ENCODE measurements at regions not wholly inside any gene's neighbourhood (a gene's known extent, or its start where the extent isn't known, plus 50 kb on each side); places are given as distances from the start of the nearest gene placed in this dataset.

DNA sequence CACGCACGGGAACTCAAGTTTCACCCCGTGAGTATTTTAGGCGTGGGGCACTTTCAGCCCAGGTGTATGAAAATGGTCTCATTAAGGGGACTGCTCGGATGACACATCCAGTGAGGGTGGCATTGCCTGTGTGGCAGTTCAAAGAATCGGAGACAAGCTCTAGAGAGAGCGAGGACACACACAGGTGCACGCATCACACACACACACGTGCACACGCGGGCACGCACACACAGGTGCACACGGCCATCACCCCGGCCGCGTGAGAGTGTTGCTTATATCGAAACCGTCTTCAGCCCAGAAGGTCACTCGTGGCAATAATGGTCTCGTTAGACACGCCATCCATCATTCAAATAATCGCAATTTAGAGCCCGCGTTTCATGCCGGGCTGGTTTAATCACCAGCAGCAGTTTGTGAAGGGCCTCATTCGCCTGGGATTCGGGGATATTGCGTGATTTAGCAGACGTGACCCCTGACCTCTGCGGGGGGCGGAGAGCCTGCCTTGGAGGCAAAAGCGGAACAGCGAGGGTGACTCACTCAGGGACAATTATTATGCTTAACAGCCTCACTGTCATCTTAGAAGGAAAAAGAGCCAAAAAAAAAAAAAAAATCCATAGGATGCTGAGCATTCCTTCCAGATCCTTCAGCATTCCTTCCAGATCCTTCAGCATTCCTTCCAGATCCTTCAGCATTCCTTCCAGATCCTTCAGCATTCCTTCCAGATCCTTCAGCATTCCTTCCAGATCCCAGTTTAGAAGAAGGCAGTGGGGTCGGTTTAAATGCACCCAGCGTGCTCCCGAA, 89.4 kb upstream of the PPP2R3B start:
- H3K9me3 ChIP-seq (ENCODE audit: control insufficient read depth in 1 of 2, insufficient read depth in 1 of 2, low read depth in 1 of 2, low read length in 2 of 2), result no peaks in the 10 kb centered on the region
- H3K4me1 ChIP-seq (ENCODE audit: control insufficient read depth in 1 of 2, insufficient read depth in 2 of 2, low read length in 2 of 2), result peaks cover 0 to 10% of the 10 kb centered on the region in 2 experiments; a peak in 2 of 4 replicates
- no peaks in the 10 kb centered on the region for H3K9me2 ChIP-seq (ENCODE audit: insufficient read depth)
- ChIA-PET RAD21 (ENCODE audit: low non-redundant PET in 1 of 2, low total read pairs in 2 of 2, uncharacterized antibody in 2 of 2, unreplicated experiment in 2 of 2) (no interaction called here), POLR2A (no interaction called here), CTCF (no interaction called here)
- H3K27me3 ChIP-seq (ENCODE audit: insufficient read depth, low read length), result no peaks in the 10 kb centered on the region
- H3K27ac ChIP-seq (ENCODE audit: low read depth, low read length), result no peak overlapping the region
- no peak overlapping the region for H2AFZ ChIP-seq (ENCODE audit: low read depth, low read length, poor library complexity, severe bottlenecking)
- ATAC-seq (peak; percentile 34; the same call in 1 of the 2 replicates), DNase-seq (ENCODE audit: low read depth, low spot score) (no peak)
- TF ChIP-seq EGR1 (IDR thresholded peaks at IDR 0.05; ENCODE audit: low read depth) (no peak), TCF7L2 (IDR thresholded peaks at IDR 0.05; ENCODE audit: borderline replicate concordance, extremely low read depth, insufficient read depth, insufficient read length) (no peak), YY1 (IDR thresholded peaks at IDR 0.05; ENCODE audit: extremely low read depth, insufficient replicate concordance, low read depth, low read length) (no peak), RAD21 (IDR thresholded peaks at IDR 0.05; ENCODE audit: low read depth) (no peak), SP1 (IDR thresholded peaks at IDR 0.05; ENCODE audit: low read depth) (no peak), SRF (IDR thresholded peaks at IDR 0.05; ENCODE audit: low read depth) (no peak), FOSL1 (IDR thresholded peaks at IDR 0.05; ENCODE audit: low read depth) (no peak), EZH2phosphoT487 (IDR thresholded peaks at IDR 0.05; ENCODE audit: borderline replicate concordance) (no peak), SIN3A (IDR thresholded peaks at IDR 0.05; ENCODE audit: low read depth) (no peak), REST (IDR thresholded peaks at IDR 0.05; ENCODE audit: low read depth) (no peak), ZNF274 (IDR thresholded peaks at IDR 0.05; ENCODE audit: low read depth, low read length) (no peak), ELF1 (IDR thresholded peaks at IDR 0.05; ENCODE audit: borderline replicate concordance, low read depth) (no peak), ATF3 (IDR thresholded peaks at IDR 0.05) (no peak), ZBTB33 (IDR thresholded peaks at IDR 0.05; ENCODE audit: extremely low read depth, insufficient replicate concordance, low read length) (no peak), CTCF (IDR thresholded peaks at IDR 0.05 in 2 of 3, conservative IDR thresholded peaks at IDR 0.05 in 1 of 3; ENCODE audit: borderline replicate concordance in 1 of 3, insufficient read depth in 1 of 3, low read depth in 2 of 3, low read length in 2 of 3) (no peak), ZFX (IDR thresholded peaks at IDR 0.05) (no peak)
- TF ChIP-seq, protein P1, sequence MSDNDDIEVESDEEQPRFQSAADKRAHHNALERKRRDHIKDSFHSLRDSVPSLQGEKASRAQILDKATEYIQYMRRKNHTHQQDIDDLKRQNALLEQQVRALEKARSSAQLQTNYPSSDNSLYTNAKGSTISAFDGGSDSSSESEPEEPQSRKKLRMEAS (IDR thresholded peaks at IDR 0.05), result no peak
- BruUV-seq (replicated peaks), result no TSS peak
- no peaks in the 10 kb centered on the region for H3K79me2 ChIP-seq (ENCODE audit: insufficient read depth, low read length)
- H3K36me3 ChIP-seq (ENCODE audit: control insufficient read depth in 1 of 2, insufficient read depth in 2 of 2, low read length in 2 of 2), result no peaks in the 10 kb centered on the region
- peak overlapping the region; percentile 21; the same call in 1 of the 2 replicates for H3K4me2 ChIP-seq (ENCODE audit: low read length)
- intact Hi-C loops (cut with micrococcal nuclease), result no loop called here
- no peak overlapping the region for H3K4me3 ChIP-seq (replicated peaks in 1 of 2; ENCODE audit: low read depth in 1 of 2, low read length in 2 of 2)
- no peak overlapping the region for H3K9ac ChIP-seq (ENCODE audit: low read length)
- no peaks in the 10 kb centered on the region for H4K20me1 ChIP-seq (ENCODE audit: insufficient read depth)
